ENCODE measurements at regions not wholly inside any gene's neighbourhood (a gene's known extent, or its start where the extent isn't known, plus 50 kb on each side); places are given as distances from the start of the nearest gene placed in this dataset.

DNA sequence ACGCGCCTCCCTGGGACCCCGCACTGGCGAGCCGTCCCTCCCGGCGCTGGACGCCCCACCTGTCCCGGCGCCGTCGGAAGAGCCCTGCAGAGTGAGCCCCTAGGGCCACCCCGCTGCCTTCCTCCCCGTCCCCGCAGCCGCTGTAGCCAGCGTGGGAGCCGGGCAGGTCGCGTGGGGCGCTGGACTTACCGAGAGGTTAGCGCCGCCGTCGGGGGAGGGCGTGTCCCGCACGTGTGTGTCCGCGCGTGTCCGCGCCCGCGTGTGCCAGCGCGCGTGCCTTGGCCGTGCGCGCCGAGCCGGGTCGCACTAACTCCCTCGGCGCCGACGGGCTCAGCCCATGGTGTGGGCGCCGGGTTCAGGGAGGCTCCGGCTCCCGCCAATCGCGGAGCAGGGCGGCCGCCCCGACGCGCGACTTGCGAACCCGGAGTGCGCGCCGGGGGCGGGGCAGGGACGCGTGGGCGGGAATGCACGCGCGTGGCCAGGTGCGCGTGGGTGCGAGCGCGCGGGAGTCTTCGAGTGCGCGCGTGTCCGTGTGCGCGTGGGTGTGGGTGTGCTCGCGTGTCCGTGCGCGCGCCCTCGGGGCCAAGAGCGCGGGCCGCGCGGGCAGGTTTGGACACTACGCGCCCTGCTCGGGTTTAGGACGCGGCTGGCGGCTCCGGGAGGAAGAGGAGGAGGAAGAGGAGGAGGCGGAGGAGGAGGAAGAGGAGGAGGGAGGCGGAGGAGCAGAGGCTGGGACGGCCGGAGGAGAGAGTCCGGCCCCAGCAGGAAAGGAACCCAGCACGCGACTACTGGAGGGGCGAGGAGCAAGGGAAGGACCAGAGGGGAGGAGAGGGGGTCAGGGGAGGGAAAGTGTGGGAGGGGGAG lies 145.2 kb upstream of the ETS2 start:
- H3K27me3 ChIP-seq (ENCODE audit: control insufficient read depth, insufficient read depth, low read length), result peaks cover 56% of the 10 kb centered on the region
- H3K4me3 ChIP-seq (ENCODE audit: low read depth, low read length), result no peak overlapping the region
- TF ChIP-seq, protein P1, sequence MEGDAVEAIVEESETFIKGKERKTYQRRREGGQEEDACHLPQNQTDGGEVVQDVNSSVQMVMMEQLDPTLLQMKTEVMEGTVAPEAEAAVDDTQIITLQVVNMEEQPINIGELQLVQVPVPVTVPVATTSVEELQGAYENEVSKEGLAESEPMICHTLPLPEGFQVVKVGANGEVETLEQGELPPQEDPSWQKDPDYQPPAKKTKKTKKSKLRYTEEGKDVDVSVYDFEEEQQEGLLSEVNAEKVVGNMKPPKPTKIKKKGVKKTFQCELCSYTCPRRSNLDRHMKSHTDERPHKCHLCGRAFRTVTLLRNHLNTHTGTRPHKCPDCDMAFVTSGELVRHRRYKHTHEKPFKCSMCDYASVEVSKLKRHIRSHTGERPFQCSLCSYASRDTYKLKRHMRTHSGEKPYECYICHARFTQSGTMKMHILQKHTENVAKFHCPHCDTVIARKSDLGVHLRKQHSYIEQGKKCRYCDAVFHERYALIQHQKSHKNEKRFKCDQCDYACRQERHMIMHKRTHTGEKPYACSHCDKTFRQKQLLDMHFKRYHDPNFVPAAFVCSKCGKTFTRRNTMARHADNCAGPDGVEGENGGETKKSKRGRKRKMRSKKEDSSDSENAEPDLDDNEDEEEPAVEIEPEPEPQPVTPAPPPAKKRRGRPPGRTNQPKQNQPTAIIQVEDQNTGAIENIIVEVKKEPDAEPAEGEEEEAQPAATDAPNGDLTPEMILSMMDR (IDR thresholded peaks at IDR 0.05; ENCODE audit: insufficient read depth, low read depth, low read length), result no peak
- no peaks in the 10 kb centered on the region for H3K36me3 ChIP-seq (ENCODE audit: control insufficient read depth, insufficient read depth, low read length)
- no peak for DNase-seq (ENCODE audit: low read depth)
- CTCF ChIA-PET, result no interaction called here
- POLR2A ChIA-PET, result no interaction called here

DNA sequence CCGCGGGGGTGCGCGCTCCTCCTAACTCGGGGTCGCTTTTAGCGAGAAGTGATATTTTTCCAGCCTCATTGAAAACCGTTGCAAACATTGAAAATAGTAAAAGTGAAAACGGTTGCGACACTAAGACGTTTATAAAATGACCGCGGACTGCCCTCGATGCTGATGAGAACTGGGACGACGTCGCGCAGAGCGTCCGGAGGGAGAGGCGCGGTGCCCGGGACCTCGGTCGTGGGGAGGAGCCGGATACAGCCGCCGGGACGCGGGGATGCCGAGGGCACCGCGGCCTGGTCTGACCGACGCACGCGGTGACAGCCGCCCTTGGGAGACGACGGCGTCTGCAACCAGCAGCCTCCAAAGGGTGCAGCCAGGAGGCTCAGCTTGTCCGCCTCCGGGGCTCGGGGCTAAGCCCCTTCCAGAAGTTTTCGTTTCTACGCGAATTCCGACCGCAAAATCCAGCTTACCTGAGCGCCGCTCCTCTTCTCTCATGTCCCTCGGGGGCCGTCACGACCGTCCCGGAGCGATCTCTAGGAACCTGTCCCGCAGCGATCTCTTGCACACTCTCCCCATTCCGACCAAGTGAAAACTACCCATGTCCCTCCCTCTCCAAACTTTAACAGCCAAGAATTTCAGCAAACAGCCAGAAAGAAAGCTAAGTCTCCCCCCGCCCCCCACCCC lies 144.4 kb upstream of the ETS2 start:
- H3K36me3 ChIP-seq (ENCODE audit: control insufficient read depth, insufficient read depth, low read length), result no peaks in the 10 kb centered on the region
- ChIA-PET POLR2A (no interaction called here), CTCF (interaction anchor here (0.7 to 0.9 kb wide), 2 partner anchors 50 to 480 kb away, joined by 4 to 5 read pairs; no protein-coding TSS in a partner anchor)
- peaks cover 56% of the 10 kb centered on the region for H3K27me3 ChIP-seq (ENCODE audit: control insufficient read depth, insufficient read depth, low read length)
- no peak overlapping the region for H3K4me3 ChIP-seq (ENCODE audit: low read depth, low read length)
- DNase-seq (ENCODE audit: low read depth), result no peak
- TF ChIP-seq, protein P1 (IDR thresholded peaks at IDR 0.05; ENCODE audit: insufficient read depth, low read depth, low read length), result no peak

DNA sequence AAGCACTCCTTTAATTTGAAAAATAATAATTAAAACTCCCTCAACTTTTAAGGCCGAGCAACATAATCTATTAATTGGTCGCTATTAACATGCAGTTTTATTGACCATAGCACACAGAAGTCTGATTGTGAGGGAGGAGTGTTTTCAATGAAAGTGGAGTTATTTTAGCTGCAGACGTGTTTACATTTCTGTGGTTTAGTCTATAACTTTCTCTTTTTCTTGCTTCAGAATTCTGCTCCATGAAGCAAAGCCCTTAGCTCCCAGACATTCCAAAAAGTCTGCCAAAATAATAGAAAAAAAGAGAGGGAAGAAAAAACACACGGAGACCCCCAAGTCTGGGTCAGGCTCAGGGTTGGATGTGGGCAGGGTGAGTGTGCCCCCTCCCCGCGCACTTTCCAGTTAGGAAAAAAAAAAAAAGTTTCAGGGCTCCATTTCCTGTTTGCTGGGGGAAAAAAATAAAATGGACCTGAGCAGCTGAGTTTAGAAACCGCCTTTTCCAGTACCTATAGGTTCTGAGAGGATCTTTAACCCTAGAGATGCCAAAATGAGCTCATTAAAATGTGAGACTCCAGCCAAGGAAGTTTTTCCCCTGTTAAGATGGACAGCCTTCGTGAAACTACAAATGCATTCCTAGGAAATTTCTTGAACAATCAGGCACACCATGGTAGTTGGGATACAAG lies 143.7 kb upstream of the ETS2 start:
- no peak overlapping the region for H3K4me3 ChIP-seq (ENCODE audit: low read depth, low read length)
- CTCF ChIA-PET, result interaction anchor here (0.7 to 0.9 kb wide), 2 partner anchors 50 to 479 kb away, joined by 4 to 5 read pairs; no protein-coding TSS in a partner anchor
- POLR2A ChIA-PET, result no interaction called here
- TF ChIP-seq, protein P1 (IDR thresholded peaks at IDR 0.05; ENCODE audit: insufficient read depth, low read depth, low read length), result no peak
- no peaks in the 10 kb centered on the region for H3K36me3 ChIP-seq (ENCODE audit: control insufficient read depth, insufficient read depth, low read length)
- peaks cover 56% of the 10 kb centered on the region for H3K27me3 ChIP-seq (ENCODE audit: control insufficient read depth, insufficient read depth, low read length)
- no peak for DNase-seq (ENCODE audit: low read depth)

DNA sequence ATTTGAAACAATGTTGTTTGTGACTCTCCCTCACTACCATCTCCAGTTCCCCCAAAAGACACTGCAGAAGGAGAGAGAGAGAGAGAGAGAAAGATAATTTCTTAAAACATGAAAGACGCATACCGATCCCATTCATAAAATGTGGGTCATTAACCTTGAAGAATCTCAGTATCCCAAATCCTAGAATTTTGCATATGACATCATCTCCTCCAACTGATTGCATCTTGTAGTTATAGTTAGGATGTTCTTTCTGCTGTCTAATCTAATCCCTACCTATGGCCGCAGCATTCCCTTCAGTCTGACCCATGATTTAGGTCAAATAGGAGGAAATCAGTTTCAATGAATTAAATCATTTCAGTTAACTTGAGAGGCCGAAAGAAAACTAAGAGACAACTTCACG lies 142.4 kb upstream of the ETS2 start:
- TF ChIP-seq, protein P1 (IDR thresholded peaks at IDR 0.05; ENCODE audit: insufficient read depth, low read depth, low read length), result no peak
- H3K27me3 ChIP-seq (ENCODE audit: control insufficient read depth, insufficient read depth, low read length), result peaks cover 57% of the 10 kb centered on the region
- no peak overlapping the region for H3K4me3 ChIP-seq (ENCODE audit: low read depth, low read length)
- DNase-seq (ENCODE audit: low read depth), result no peak
- no peaks in the 10 kb centered on the region for H3K36me3 ChIP-seq (ENCODE audit: control insufficient read depth, insufficient read depth, low read length)
- POLR2A ChIA-PET, result no interaction called here
- CTCF ChIA-PET, result interaction anchor here (1.0 to 1.4 kb wide), 2 partner anchors 49 to 356 kb away, joined by 4 to 5 read pairs; no protein-coding TSS in a partner anchor

DNA sequence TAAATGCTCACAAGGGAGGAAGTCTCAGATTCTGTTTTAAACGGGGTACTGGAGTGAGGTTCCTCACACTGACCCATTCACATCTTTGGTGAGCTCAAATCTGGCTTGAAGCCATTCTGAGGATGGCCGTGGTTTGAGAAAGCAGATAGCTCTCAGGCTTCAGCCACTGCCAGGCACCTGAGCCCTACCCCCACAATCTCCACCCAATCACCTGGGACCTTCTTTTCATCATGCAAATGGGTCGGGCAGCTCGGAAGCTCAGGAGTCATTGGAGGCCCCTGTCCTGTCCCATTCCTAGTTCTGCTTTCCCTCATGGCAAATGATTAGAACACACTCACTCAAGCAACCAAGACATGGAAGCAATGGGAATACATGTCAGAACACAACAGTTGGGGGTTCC lies 141.4 kb upstream of the ETS2 start:
- TF ChIP-seq, protein P1 (IDR thresholded peaks at IDR 0.05; ENCODE audit: insufficient read depth, low read depth, low read length), result no peak
- ChIA-PET POLR2A (no interaction called here), CTCF (interaction anchor here (1.1 to 1.4 kb wide), 2 partner anchors 48 to 474 kb away, joined by 3 to 4 read pairs; no protein-coding TSS in a partner anchor)
- no peak overlapping the region for H3K4me3 ChIP-seq (ENCODE audit: low read depth, low read length)
- DNase-seq (ENCODE audit: low read depth), result no peak
- H3K36me3 ChIP-seq (ENCODE audit: control insufficient read depth, insufficient read depth, low read length), result no peaks in the 10 kb centered on the region
- peaks cover 60% of the 10 kb centered on the region for H3K27me3 ChIP-seq (ENCODE audit: control insufficient read depth, insufficient read depth, low read length)

Data from BJ (cell line).